Pancreas (tissue), 10 donors: ENCODE measurements at regions not wholly inside any gene's neighbourhood (a gene's known extent, or its start where the extent isn't known, plus 50 kb on each side); places are given as distances from the start of the nearest gene placed in this dataset.

Experiments
- ATAC-seq, 4 donors: fragments of 200-7000 bp; cut with Tn5 transposase; one replicate each; pipeline versions ENCODE4 v1.8.0 to v1.9.1; 2020; ENCODE audit warnings: mild to moderate bottlenecking in 4 of 4, moderate library complexity in 4 of 4
- DNase-seq, 6 donors: peaks; one replicate each; pipeline ENCODE4 v3.0.0-alpha.2; 2020
- FAIRE-seq: peaks from 2 replicates; lab custom pipeline; 2012; peaks lifted over from hg19 to GRCh38; lab: Jason Lieb, UNC
- H3K27ac ChIP-seq, 4 donors: fragments of 200-600 bp; sonication (generic); 1 replicate in 3 of 4; 2 replicates in 1 of 4; pipeline versions ENCODE4 v1.5.0 to v1.8.0; 2020
- H3K27me3 ChIP-seq, 4 donors: fragments of 200-600 bp; one replicate each; pipeline ENCODE4 v1.8.0; 2021
- H3K36me3 ChIP-seq, 3 donors: fragments of 200-600 bp; sonication (generic) in 1 of 3; one replicate each; pipeline versions ENCODE4 v1.5.0 to v1.8.0; 2020 to 2021
- H3K4me1 ChIP-seq, 3 donors: fragments of 200-600 bp; one replicate each; pipeline ENCODE4 v1.8.0; 2021
- H3K4me3 ChIP-seq, 4 donors: fragments of 200-600 bp; sonication (generic) in 2 of 4; one replicate each; pipeline versions ENCODE4 v1.5.0 to v1.8.0; 2020 to 2021
- H3K9me3 ChIP-seq, 4 donors: fragments of 200-600 bp; one replicate each; pipeline ENCODE4 v1.8.0; 2021
- WGBS, 2 donors: extraction: QIAGEN DNeasy Blood & Tissue Kit; methylation state at CpG; one replicate each; pipeline ENCODE4 v1.1.7; 2013; 5-methylcytosine and 5-hydroxymethylcytosine counted together
- intact Hi-C, 3 donors: fragments of 100-400 bp; cut with DNase I; formaldehyde crosslinking; loops; one replicate each; pipeline versions ENCODE4 v1.11.1 to v1.14.2; 2022
- TF ChIP-seq, protein P1 (sequence below), 4 donors: fragments of 200-600 bp; sonication (generic) in 3 of 4; IDR thresholded peaks; one replicate each; pipeline versions ENCODE4 v1.5.0 to v1.8.0; 2021; ENCODE audit warnings: antibody characterized with exemption in 4 of 4
- donor health status: healthy with polysubstance abuse.
- donor health status: DM: no; HTN: no; CAD: no; lungs with moderate emphysema.
- donor health status: DM: no; HTN: no; CAD: no.
- donor health status: control.
- donor health status: control.
- donor health status: Bipolar disorder and iron deficiency.
- donor health status: DM: yes; HTN: yes; CAD: no.
- donor health status: DM: no; HTN: no; CAD: no.
- donor health status: DM: no; HTN: no; CAD: no.
- donor health status: DM: yes; HTN: yes; CAD: no.

DNA sequence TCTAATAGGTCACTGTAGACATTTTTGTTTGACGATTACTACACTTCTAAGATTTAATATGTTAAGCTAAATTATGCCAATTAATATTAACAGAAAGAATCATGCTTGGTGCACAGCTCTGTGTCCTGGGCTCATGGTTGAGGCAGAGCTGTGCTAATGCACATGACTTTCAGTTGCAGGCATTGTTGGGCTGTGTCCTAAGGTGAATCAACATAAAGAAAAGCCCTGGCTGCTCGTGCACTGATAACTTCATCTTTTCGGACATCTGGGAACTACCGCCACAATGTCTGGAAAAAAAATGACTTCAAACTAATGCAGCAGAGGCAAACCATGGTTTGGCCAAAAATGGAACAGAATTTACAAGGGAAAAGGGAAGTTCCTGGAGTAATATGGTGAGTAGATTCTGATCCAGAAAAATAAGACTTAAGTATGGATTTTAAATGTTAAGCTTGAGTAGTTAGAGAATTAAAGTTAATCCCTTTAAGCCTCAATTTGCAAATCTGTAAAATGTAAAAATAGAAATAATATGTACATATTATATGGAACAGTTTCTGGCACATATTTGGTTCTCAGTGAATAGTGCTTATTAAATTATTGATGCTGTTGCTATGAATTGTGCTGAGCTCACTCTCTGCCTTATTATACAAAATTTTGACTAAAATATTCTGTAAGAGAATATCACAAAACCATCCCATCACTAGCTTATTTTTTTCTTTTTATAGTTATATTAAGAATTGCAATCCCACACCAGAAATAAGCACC is 186.1 kb downstream of the BRINP2 start:
- 71 to 83% methylated on average over 4 of the region's 4 CpGs for WGBS, 2 donors
- H3K27me3 ChIP-seq, result no peaks in the 10 kb centered on the region
- FAIRE-seq, result no peak
- no peaks in the 10 kb centered on the region for H3K9me3 ChIP-seq
- no peak overlapping the region for H3K27ac ChIP-seq
- no peak for DNase-seq
- H3K4me1 ChIP-seq, result no peaks in the 10 kb centered on the region
- no peak for ATAC-seq
- H3K36me3 ChIP-seq, result no peaks in the 10 kb centered on the region
- TF ChIP-seq, protein P1, sequence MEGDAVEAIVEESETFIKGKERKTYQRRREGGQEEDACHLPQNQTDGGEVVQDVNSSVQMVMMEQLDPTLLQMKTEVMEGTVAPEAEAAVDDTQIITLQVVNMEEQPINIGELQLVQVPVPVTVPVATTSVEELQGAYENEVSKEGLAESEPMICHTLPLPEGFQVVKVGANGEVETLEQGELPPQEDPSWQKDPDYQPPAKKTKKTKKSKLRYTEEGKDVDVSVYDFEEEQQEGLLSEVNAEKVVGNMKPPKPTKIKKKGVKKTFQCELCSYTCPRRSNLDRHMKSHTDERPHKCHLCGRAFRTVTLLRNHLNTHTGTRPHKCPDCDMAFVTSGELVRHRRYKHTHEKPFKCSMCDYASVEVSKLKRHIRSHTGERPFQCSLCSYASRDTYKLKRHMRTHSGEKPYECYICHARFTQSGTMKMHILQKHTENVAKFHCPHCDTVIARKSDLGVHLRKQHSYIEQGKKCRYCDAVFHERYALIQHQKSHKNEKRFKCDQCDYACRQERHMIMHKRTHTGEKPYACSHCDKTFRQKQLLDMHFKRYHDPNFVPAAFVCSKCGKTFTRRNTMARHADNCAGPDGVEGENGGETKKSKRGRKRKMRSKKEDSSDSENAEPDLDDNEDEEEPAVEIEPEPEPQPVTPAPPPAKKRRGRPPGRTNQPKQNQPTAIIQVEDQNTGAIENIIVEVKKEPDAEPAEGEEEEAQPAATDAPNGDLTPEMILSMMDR (IDR thresholded peaks at IDR 0.05), result no peak
- intact Hi-C loops, result no loop called here
- no peak overlapping the region for H3K4me3 ChIP-seq

DNA sequence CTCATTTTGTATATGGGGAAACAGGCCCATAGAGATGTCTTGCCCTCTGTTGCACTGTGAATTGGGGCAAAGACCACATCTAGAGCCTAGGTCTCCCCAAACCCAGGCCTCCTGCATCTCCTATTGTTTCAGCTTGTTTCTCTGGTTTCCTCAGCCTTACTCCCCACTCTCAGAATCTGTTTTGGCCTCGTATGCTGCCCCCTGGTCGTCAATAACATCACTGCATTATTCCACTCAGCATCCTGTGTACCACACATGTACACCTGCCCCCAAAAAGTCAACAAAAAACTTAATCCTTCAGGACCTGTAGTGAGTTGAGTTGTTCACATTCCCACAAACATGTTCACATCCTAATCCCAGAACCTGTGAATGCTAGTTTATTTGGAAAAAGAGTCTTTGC is 184.8 kb downstream of the BRINP2 start:
- intact Hi-C loops, result no loop called here
- no peaks in the 10 kb centered on the region for H3K9me3 ChIP-seq
- TF ChIP-seq, protein P1 (IDR thresholded peaks at IDR 0.05), result peak in 2 of 4 donors; percentile 21 to 27
- H3K27me3 ChIP-seq, result no peaks in the 10 kb centered on the region
- no peak overlapping the region for H3K27ac ChIP-seq
- no peak overlapping the region for H3K4me3 ChIP-seq
- peak in 1 of 6 donors; percentile 16 for DNase-seq
- H3K4me1 ChIP-seq, result no peaks in the 10 kb centered on the region
- no peak for FAIRE-seq
- WGBS, 2 donors, result 8 to 18% methylated on average over 2 of the region's 2 CpGs
- peak in 3 of 4 donors; percentile 37 to 61 (median 61) for ATAC-seq
- H3K36me3 ChIP-seq, result no peaks in the 10 kb centered on the region

DNA sequence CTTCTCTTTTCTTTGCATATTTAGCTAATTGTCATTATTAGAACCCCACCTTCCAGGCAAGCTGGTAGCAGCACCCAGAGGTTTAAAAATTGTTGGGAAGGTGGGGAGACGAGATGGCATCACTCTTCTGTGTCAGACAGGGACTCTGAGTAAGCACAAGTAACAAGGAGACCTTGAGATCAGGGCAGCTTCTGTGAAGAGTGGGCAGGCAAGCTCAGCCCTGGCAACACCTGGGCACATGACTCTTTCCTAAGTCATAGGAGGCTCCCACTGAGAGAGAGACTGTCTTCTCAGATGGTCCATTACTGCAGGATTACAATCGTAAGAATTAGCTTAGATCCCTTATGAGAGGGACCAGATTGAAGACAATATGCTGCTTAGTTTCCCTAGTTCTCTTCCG is 183.5 kb downstream of the BRINP2 start:
- ATAC-seq (no peak), DNase-seq (no peak), FAIRE-seq (no peak)
- H3K4me3 ChIP-seq, result no peak overlapping the region
- intact Hi-C loops, result no loop called here
- H3K36me3 ChIP-seq, result no peaks in the 10 kb centered on the region
- H3K9me3 ChIP-seq, result no peaks in the 10 kb centered on the region
- TF ChIP-seq, protein P1 (IDR thresholded peaks at IDR 0.05), result no peak
- H3K27ac ChIP-seq, result no peak overlapping the region
- WGBS, 2 donors, result 53 to 62% methylated on average over 3 of the region's 3 CpGs
- H3K27me3 ChIP-seq, result no peaks in the 10 kb centered on the region
- no peaks in the 10 kb centered on the region for H3K4me1 ChIP-seq

DNA sequence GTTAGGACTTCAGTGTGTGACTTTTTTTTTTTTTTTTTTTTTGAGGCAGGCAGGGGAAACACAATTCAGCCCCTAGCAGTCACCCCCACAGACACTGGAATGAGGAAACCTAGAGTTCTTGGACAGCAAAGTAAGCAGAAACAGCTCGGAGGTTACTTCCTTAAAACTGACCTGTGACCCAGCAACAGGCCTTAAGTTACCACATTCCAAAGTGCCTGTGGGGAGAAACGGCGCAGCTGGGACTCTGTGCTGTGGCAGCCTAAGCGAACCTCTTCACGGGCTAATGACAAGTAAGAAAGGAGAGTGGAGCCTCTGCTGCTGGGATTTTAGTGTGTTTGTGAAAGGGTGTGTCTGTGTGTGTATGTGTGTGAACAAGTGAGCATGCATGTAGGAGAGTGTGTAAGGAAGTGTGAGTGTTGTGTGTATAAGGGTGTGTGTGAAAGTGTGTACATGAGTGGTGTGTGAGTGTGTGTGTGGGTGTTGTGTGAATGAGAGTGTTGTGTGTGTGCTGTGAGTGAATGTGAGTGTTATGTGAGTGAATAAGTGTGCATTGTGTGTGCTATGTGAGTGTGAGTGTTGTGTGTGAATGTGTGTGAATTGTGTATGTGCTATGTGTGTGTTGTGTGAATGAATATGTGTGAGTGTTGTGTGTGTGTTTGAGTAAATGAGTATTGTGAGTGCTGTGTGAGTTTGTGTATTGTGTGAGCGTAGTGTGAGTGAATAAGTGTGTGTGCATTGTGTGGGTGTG is 180.8 kb downstream of the BRINP2 start:
- peak in 2 of 6 donors; percentile 12 to 14 for DNase-seq
- peaks cover 0 to 7% (median 0%) of the 10 kb centered on the region in 3 donors for H3K4me1 ChIP-seq
- intact Hi-C loops, result no loop called here
- H3K27ac ChIP-seq, result no peak overlapping the region
- TF ChIP-seq, protein P1 (IDR thresholded peaks at IDR 0.05), result no peak
- H3K4me3 ChIP-seq, result no peak overlapping the region
- H3K36me3 ChIP-seq, result no peaks in the 10 kb centered on the region
- no peak for FAIRE-seq
- H3K9me3 ChIP-seq, result no peaks in the 10 kb centered on the region
- WGBS, 2 donors, result 61 to 62% methylated on average over 6 of the region's 6 CpGs
- peak; percentile 42 to 59 (median 53) for ATAC-seq
- no peaks in the 10 kb centered on the region for H3K27me3 ChIP-seq
